HepG2 (cell line): ENCODE measurements at regions not wholly inside any gene's neighbourhood (a gene's known extent, or its start where the extent isn't known, plus 50 kb on each side); places are given as distances from the start of the nearest gene placed in this dataset.

Experiments used
- ATAC-seq: fragments of 200-7000 bp; cut with Tn5 transposase; 3 replicates; pipeline ENCODE4 v1.9.1; 2020; ENCODE audit warnings: mild to moderate bottlenecking, moderate library complexity
- BruUV-seq: library from RNA; stranded (reverse); fragments of 400-500 nt; replicated peaks from 2 replicates; lab custom pipeline; 2021; lab: Mats Ljungman, UMichigan
- CTCF ChIA-PET: fragments of 300-600 bp; formaldehyde crosslinking; extraction: SDS; loops from one replicate; lab custom pipeline; 2021; ENCODE audit warnings: low total read pairs, inconsistent platforms, low intra/inter-chr PET ratio; lab: Yijun Ruan, JAX
- POLR2A ChIA-PET: fragments of 350-600 bp; sonication (Branson Sonifier 250); formaldehyde crosslinking; loops from one replicate; lab custom pipeline; 2020; ENCODE audit warnings: antibody characterized with exemption, inconsistent platforms; lab: Yijun Ruan, JAX
- DNase-seq: peaks from one replicate; pipeline ENCODE4 v3.0.0-alpha.2; 2015; ENCODE audit warnings: low spot score
- FAIRE-seq: peaks from 3 replicates; lab custom pipeline; 2011; peaks lifted over from hg19 to GRCh38; lab: Jason Lieb, UNC
- H2AFZ ChIP-seq: one replicate; pipeline ENCODE4 v1.6.1; 2011; ENCODE audit warnings: low read length, inconsistent platforms
- H3K27ac ChIP-seq: fragments of 300-600 bp; 3 replicates; pipeline ENCODE4 v1.8.0; 2011; ENCODE audit warnings: mixed run types, mild to moderate bottlenecking, mixed read lengths, low read length, inconsistent platforms; ENCODE audit not compliant: insufficient read depth; ENCODE audit errors: extremely low read length
- H3K27me3 ChIP-seq, 2 experiments: fragments of 200-600 bp in 1 of 2; 2 replicates in 1 of 2; 3 replicates in 1 of 2; pipeline versions ENCODE4 v1.6.0 to v1.8.0; 2011; ENCODE audit warnings: low read length in 2 of 2, mild to moderate bottlenecking in 2 of 2, moderate library complexity in 2 of 2, inconsistent platforms in 1 of 2; ENCODE audit not compliant: insufficient read depth in 2 of 2, control insufficient read depth in 1 of 2
- H3K36me3 ChIP-seq, 2 experiments: fragments of 200-600 bp in 1 of 2; replicated peaks in 1 of 2; 2 replicates in 1 of 2; 3 replicates in 1 of 2; pipeline versions ENCODE4 v1.5.1 to v1.8.0; 2011; ENCODE audit warnings: low read length in 2 of 2, inconsistent platforms in 1 of 2; ENCODE audit not compliant: insufficient read depth in 2 of 2, control insufficient read depth in 1 of 2
- H3K4me1 ChIP-seq: 2 replicates; pipeline ENCODE4 v1.5.1; 2012; ENCODE audit warnings: low read length, inconsistent platforms; ENCODE audit not compliant: insufficient read depth
- H3K4me2 ChIP-seq: 2 replicates; pipeline ENCODE4 v1.6.0; 2011; ENCODE audit warnings: low read depth, low read length, inconsistent platforms
- H3K4me3 ChIP-seq, 3 experiments: fragments of 200-600 bp in 1 of 3; sonication (generic), shearing (Covaris generic) in 1 of 3; replicated peaks in 1 of 3; 2 replicates each; pipeline ENCODE4 v1.5.1; 2011 to 2016; ENCODE audit warnings: low read length in 3 of 3, inconsistent platforms in 2 of 3, low read depth in 2 of 3, mild to moderate bottlenecking in 2 of 3, control low read depth in 1 of 3, mixed read lengths in 1 of 3; ENCODE audit not compliant: insufficient read depth in 1 of 3
- H3K79me2 ChIP-seq: one replicate; pipeline ENCODE4 v1.6.1; 2011; ENCODE audit warnings: low read length, inconsistent platforms; ENCODE audit not compliant: insufficient read depth
- H3K9ac ChIP-seq: 2 replicates; pipeline ENCODE4 v1.6.0; 2011; ENCODE audit warnings: mild to moderate bottlenecking, low read depth, low read length, inconsistent platforms; ENCODE audit not compliant: insufficient read depth
- H3K9me3 ChIP-seq: 2 replicates; pipeline ENCODE4 v1.5.1; 2012; ENCODE audit warnings: mild to moderate bottlenecking, low read length
- H4K20me1 ChIP-seq: 2 replicates; pipeline ENCODE4 v1.6.0; 2011; ENCODE audit warnings: inconsistent platforms, mild to moderate bottlenecking, low read length, moderate library complexity; ENCODE audit not compliant: insufficient read depth
- CBX1 ChIP-seq: IDR thresholded peaks from one replicate; pipeline ENCODE4 v1.6.1; 2016; ENCODE audit warnings: antibody characterized with exemption, low read depth
- CBX5 ChIP-seq: sonication (generic); formaldehyde crosslinking; IDR thresholded peaks from 2 replicates; pipeline ENCODE4 v1.4.0; 2020; ENCODE audit warnings: missing genetic modification reagents, borderline replicate concordance
- CEBPG ChIP-seq: IDR thresholded peaks from 2 replicates; pipeline ENCODE4 v1.6.1; 2016
- ERF ChIP-seq: IDR thresholded peaks from 2 replicates; pipeline ENCODE4 v1.6.1; 2018; ENCODE audit warnings: missing biosample characterization, missing genetic modification reagents
- FOXA3 ChIP-seq: IDR thresholded peaks from 2 replicates; pipeline ENCODE4 v1.6.1; 2016; ENCODE audit warnings: missing genetic modification reagents, missing compliant biosample characterization
- HBP1 ChIP-seq: IDR thresholded peaks from 2 replicates; pipeline ENCODE4 v1.6.1; 2016; ENCODE audit warnings: low read depth, control low read depth
- HIC2 ChIP-seq: sonication (generic); formaldehyde crosslinking; IDR thresholded peaks from 2 replicates; pipeline ENCODE4 v1.9.0; 2022; ENCODE audit warnings: low read depth, missing genetic modification reagents
- MLLT10 ChIP-seq: sonication (generic); formaldehyde crosslinking; IDR thresholded peaks from 2 replicates; pipeline ENCODE4 v1.4.0; 2020; ENCODE audit warnings: missing genetic modification reagents
- PBX2 ChIP-seq: IDR thresholded peaks from 2 replicates; pipeline ENCODE4 v1.6.1; 2016; ENCODE audit warnings: control low read depth
- ZBTB4 ChIP-seq: sonication (generic); formaldehyde crosslinking; IDR thresholded peaks from 2 replicates; pipeline ENCODE4 v1.4.0; 2020; ENCODE audit warnings: missing genetic modification reagents, mild to moderate bottlenecking, borderline replicate concordance
- ZKSCAN1 ChIP-seq: fragments of 150-350 bp; IDR thresholded peaks from 2 replicates; pipeline ENCODE4 v1.6.1; 2014; ENCODE audit warnings: low read length
- ZMYM3 ChIP-seq: sonication (generic); formaldehyde crosslinking; IDR thresholded peaks from 2 replicates; pipeline ENCODE4 v1.5.1; 2020; ENCODE audit warnings: mild to moderate bottlenecking, missing genetic modification reagents
- ZNF24 ChIP-seq: fragments of 450-650 bp; IDR thresholded peaks from 2 replicates; pipeline ENCODE4 v1.6.1; 2017; ENCODE audit warnings: antibody characterized with exemption, mild to moderate bottlenecking
- ZNF782 ChIP-seq: sonication (generic); formaldehyde crosslinking; IDR thresholded peaks from 2 replicates; pipeline ENCODE4 v1.4.0; 2020; ENCODE audit warnings: missing genetic modification reagents, mild to moderate bottlenecking, borderline replicate concordance
- ZNF83 ChIP-seq: sonication (generic); formaldehyde crosslinking; IDR thresholded peaks from 2 replicates; pipeline ENCODE4 v1.4.0; 2020; ENCODE audit warnings: missing genetic modification reagents, mild to moderate bottlenecking, borderline replicate concordance
- ZSCAN20 ChIP-seq: sonication (generic); formaldehyde crosslinking; IDR thresholded peaks from 2 replicates; pipeline ENCODE4 v1.4.0; 2020; ENCODE audit warnings: missing genetic modification reagents, mild to moderate bottlenecking, borderline replicate concordance
- WGBS: methylation state at CpG from one replicate; pipeline ENCODE4 v1.1.6; 2017; ENCODE audit warnings: low lambda C conversion rate; 5-methylcytosine and 5-hydroxymethylcytosine counted together
- in situ Hi-C: cut with HindIII; loops from 2 replicates; pipeline ENCODE4 v1.10.0; 2017; ENCODE audit warnings: low pct_unique_long_range_greater_than_20kb; ENCODE audit not compliant: extremely low pct_ligation_motif_present
- intact Hi-C: fragments of 100-400 bp; cut with micrococcal nuclease; formaldehyde crosslinking; loops from one replicate; pipeline ENCODE4 v1.10.0; 2022; ENCODE audit not compliant: unreplicated experiment

GRCh38 chr6:169164986-169165385, 88.7 kb downstream of the THBS2 start:
- DNase-seq (no peak), ATAC-seq (no peak), FAIRE-seq (no peak)
- Histone ChIP-seq H3K4me1 (no peaks in the 10 kb centered on the region), H3K4me3 (no peak overlapping the region), H3K27ac (no peak overlapping the region), H3K27me3 (peaks cover 12 to 84% of the 10 kb centered on the region in 2 experiments), H3K4me2 (no peak overlapping the region), H3K79me2 (no peaks in the 10 kb centered on the region), H3K9me3 (no peaks in the 10 kb centered on the region), H2AFZ (no peak overlapping the region), H3K9ac (no peak overlapping the region), H4K20me1 (no peaks in the 10 kb centered on the region), H3K36me3 (no peaks in the 10 kb centered on the region)
- intact Hi-C loops (no loop called here), in situ Hi-C loops (no loop called here)
- BruUV-seq = no TSS peak
- ChIA-PET CTCF (no interaction called here), POLR2A (no interaction called here)
- WGBS = 36% methylated on average over 5 of the region's 5 CpGs
- no peak for TF ChIP-seq ZSCAN20
- TF ChIP-seq ZBTB4 (CRISPR knock-in tag) = no peak
- no peak for TF ChIP-seq ZNF24
- TF ChIP-seq ERF (CRISPR knock-in tag) = no peak
- TF ChIP-seq ZNF83 (CRISPR knock-in tag) = no peak
- no peak for TF ChIP-seq ZKSCAN1
- no peak for TF ChIP-seq MLLT10 (CRISPR knock-in tag)
- no peak for TF ChIP-seq HIC2 (CRISPR knock-in tag)
- no peak for TF ChIP-seq ZMYM3 (CRISPR knock-in tag)
- TF ChIP-seq HBP1 (CRISPR knock-in tag) = no peak
- no peak for TF ChIP-seq PBX2 (CRISPR knock-in tag)
- no peak for TF ChIP-seq CBX1
- no peak for TF ChIP-seq ZNF782 (CRISPR knock-in tag)
- no peak for TF ChIP-seq CEBPG (CRISPR knock-in tag)
- no peak for TF ChIP-seq FOXA3 (CRISPR knock-in tag)
- TF ChIP-seq CBX5 (CRISPR knock-in tag) = no peak
